Glutamatergic neuron (in vitro differentiated cells): ENCODE measurements at regions not wholly inside any gene's neighbourhood (a gene's known extent, or its start where the extent isn't known, plus 50 kb on each side); places are given as distances from the start of the nearest gene placed in this dataset.
"Not testable (repeated sequence)": the region's sequence is repeated elsewhere in the genome, so short reads cannot be mapped to it uniquely, and the experiment has no call there.

Experiments used
- DNase-seq: peaks from one replicate; pipeline ENCODE4 v3.0.0; 2022
- H3K27ac Mint-ChIP-seq: one replicate; pipeline ENCODE4 v1.8.0; 2020; ENCODE audit warnings: mild to moderate bottlenecking, mixed read lengths, inconsistent platforms; ENCODE audit not compliant: unreplicated experiment
- H3K27me3 Mint-ChIP-seq: one replicate; pipeline ENCODE4 v1.8.0; 2020; ENCODE audit warnings: mild to moderate bottlenecking, moderate library complexity, mixed read lengths, inconsistent platforms; ENCODE audit not compliant: unreplicated experiment
- H3K36me3 Mint-ChIP-seq: one replicate; pipeline ENCODE4 v1.8.0; 2020; ENCODE audit warnings: mild to moderate bottlenecking, mixed read lengths, inconsistent platforms; ENCODE audit not compliant: unreplicated experiment
- H3K4me1 Mint-ChIP-seq: one replicate; pipeline ENCODE4 v1.8.0; 2020; ENCODE audit warnings: mild to moderate bottlenecking, low read depth, mixed read lengths, inconsistent platforms; ENCODE audit not compliant: unreplicated experiment
- H3K4me3 Mint-ChIP-seq: one replicate; pipeline ENCODE4 v1.8.0; 2020; ENCODE audit warnings: mild to moderate bottlenecking, mixed read lengths, inconsistent platforms; ENCODE audit not compliant: unreplicated experiment
- H3K9me3 Mint-ChIP-seq: one replicate; pipeline ENCODE4 v1.8.0; 2020; ENCODE audit warnings: mild to moderate bottlenecking, moderate library complexity, mixed read lengths, inconsistent platforms; ENCODE audit not compliant: unreplicated experiment
- CTCF ChIP-seq: fragments of 200-600 bp; sonication (generic); IDR thresholded peaks from one replicate; pipeline ENCODE4 v1.5.0; 2021; ENCODE audit not compliant: partially characterized antibody, unreplicated experiment

- H3K4me1 Mint-ChIP-seq = peaks cover 22% of the 10 kb centered on the region
- no peak overlapping the region for H3K4me3 Mint-ChIP-seq
- TF ChIP-seq CTCF = no peak
- H3K27me3 Mint-ChIP-seq = peaks cover 24% of the 10 kb centered on the region
- no peak for DNase-seq
- H3K36me3 Mint-ChIP-seq = no peaks in the 10 kb centered on the region
- H3K9me3 Mint-ChIP-seq = peaks cover 10% of the 10 kb centered on the region
- H3K27ac Mint-ChIP-seq = no peak overlapping the region
These were observed 69.0 kb downstream of the DLL1 start for GRCh38 chr6:170221753-170222400.

- Mint-ChIP-seq H3K27ac (no peak overlapping the region), H3K4me1 (peaks cover 20% of the 10 kb centered on the region), H3K4me3 (no peak overlapping the region), H3K27me3 (peaks cover 22% of the 10 kb centered on the region), H3K36me3 (no peaks in the 10 kb centered on the region), H3K9me3 (peaks cover 7% of the 10 kb centered on the region)
- no peak for DNase-seq
- no peak for TF ChIP-seq CTCF
These were observed 69.7 kb downstream of the DLL1 start for GRCh38 chr6:170221052-170221752.

- DNase-seq, H3K4me3 Mint-ChIP-seq, H3K4me1 Mint-ChIP-seq, H3K27me3 Mint-ChIP-seq, H3K27ac Mint-ChIP-seq: not testable (repeated sequence)
- Mint-ChIP-seq H3K9me3 (peaks cover 11% of the 10 kb centered on the region), H3K36me3 (peaks cover 21% of the 10 kb centered on the region)
These were observed 77.2 kb downstream of the DLL1 start for GRCh38 chr6:170213637-170214018.

GRCh38 chr6:170212956-170213636 is 77.8 kb downstream of the DLL1 start:
- Mint-ChIP-seq H3K27me3 (peaks cover 2% of the 10 kb centered on the region), H3K4me3 (no peak overlapping the region), H3K27ac (no peak overlapping the region)

More at GRCh38 chr6:170212956-170213636, 77.8 kb downstream of the DLL1 start:
- DNase-seq = peak; percentile 11
- TF ChIP-seq CTCF = no peak
- Mint-ChIP-seq H3K4me1 (no peaks in the 10 kb centered on the region), H3K36me3 (peaks cover 21% of the 10 kb centered on the region), H3K9me3 (peaks cover 11% of the 10 kb centered on the region)
